Neural progenitor cell (in vitro differentiated cells): ENCODE measurements at regions not wholly inside any gene's neighbourhood (a gene's known extent, or its start where the extent isn't known, plus 50 kb on each side); places are given as distances from the start of the nearest gene placed in this dataset.

Experiments
- DNase-seq: peaks from one replicate; pipeline ENCODE4 v3.0.0-alpha.2; 2016; ENCODE audit warnings: low spot score
- H2AFZ ChIP-seq: fragments of 200-600 bp; sonication (generic); replicated peaks from 2 replicates; pipeline ENCODE4 v1.6.1; 2016; ENCODE audit warnings: antibody characterized with exemption
- H3F3A ChIP-seq: fragments of 200-600 bp; sonication (generic); 2 replicates; pipeline ENCODE4 v1.6.1; 2016; ENCODE audit warnings: antibody characterized with exemption, low read depth
- H3K27ac ChIP-seq: fragments of 200-600 bp; sonication (generic); 2 replicates; pipeline ENCODE4 v1.5.1; 2016; ENCODE audit warnings: mild to moderate bottlenecking
- H3K27me3 ChIP-seq: fragments of 200-600 bp; sonication (generic); 2 replicates; pipeline ENCODE4 v1.6.1; 2016; ENCODE audit warnings: mild to moderate bottlenecking, moderate library complexity
- H3K36me3 ChIP-seq: fragments of 200-600 bp; sonication (generic); 2 replicates; pipeline ENCODE4 v1.5.1; 2016
- H3K4me1 ChIP-seq: fragments of 200-600 bp; sonication (generic); 2 replicates; pipeline ENCODE4 v1.6.1; 2016; ENCODE audit warnings: mixed run types
- H3K4me2 ChIP-seq: fragments of 200-600 bp; sonication (generic); 2 replicates; pipeline ENCODE4 v1.6.1; 2016
- H3K4me3 ChIP-seq: fragments of 200-600 bp; sonication (generic); 2 replicates; pipeline ENCODE4 v1.5.1; 2016
- H3K79me2 ChIP-seq: fragments of 200-600 bp; sonication (generic); 2 replicates; pipeline ENCODE4 v1.6.1; 2016; ENCODE audit warnings: low read depth
- H3K9ac ChIP-seq: fragments of 200-600 bp; sonication (generic); 2 replicates; pipeline ENCODE4 v1.6.1; 2016
- H3K9me3 ChIP-seq: fragments of 200-600 bp; sonication (generic); 2 replicates; pipeline ENCODE4 v1.5.1; 2016; ENCODE audit warnings: low read depth
- H4K20me1 ChIP-seq: fragments of 200-600 bp; sonication (generic); 2 replicates; pipeline ENCODE4 v1.6.1; 2016; ENCODE audit warnings: low read depth
- H3K27ac Mint-ChIP-seq: 3 replicates; pipeline ENCODE4 v1.8.0; 2021; ENCODE audit warnings: mixed read lengths
- H3K27me3 Mint-ChIP-seq: 2 replicates; pipeline ENCODE4 v1.8.0; 2022; ENCODE audit warnings: low read depth, mild to moderate bottlenecking, inconsistent platforms, moderate library complexity, mixed read lengths; ENCODE audit not compliant: insufficient read depth
- H3K36me3 Mint-ChIP-seq: 3 replicates; pipeline ENCODE4 v1.8.0; 2021; ENCODE audit warnings: mixed read lengths
- H3K4me1 Mint-ChIP-seq: 3 replicates; pipeline ENCODE4 v1.8.0; 2021; ENCODE audit warnings: mixed read lengths
- H3K4me3 Mint-ChIP-seq: 3 replicates; pipeline ENCODE4 v1.8.0; 2021; ENCODE audit warnings: mild to moderate bottlenecking, moderate library complexity, mixed read lengths
- H3K9me3 Mint-ChIP-seq: 3 replicates; pipeline ENCODE4 v1.8.0; 2020; ENCODE audit warnings: mixed read lengths
- EZH2 ChIP-seq: fragments of 200-600 bp; sonication (generic); IDR thresholded peaks from 2 replicates; pipeline ENCODE4 v1.6.1; 2017; ENCODE audit warnings: antibody characterized with exemption, mild to moderate bottlenecking, moderate library complexity
- EZH2phosphoT487 ChIP-seq: fragments of 200-600 bp; sonication (generic); IDR thresholded peaks from 2 replicates; pipeline ENCODE4 v1.6.1; 2017; ENCODE audit warnings: antibody characterized with exemption
- TF ChIP-seq, protein P1 (sequence below): fragments of 200-600 bp; sonication (generic); IDR thresholded peaks from 2 replicates; pipeline ENCODE4 v1.5.1; 2017; ENCODE audit warnings: antibody characterized with exemption, mild to moderate bottlenecking

- TF ChIP-seq EZH2 (no peak), EZH2phosphoT487 (no peak)
- TF ChIP-seq, protein P1, sequence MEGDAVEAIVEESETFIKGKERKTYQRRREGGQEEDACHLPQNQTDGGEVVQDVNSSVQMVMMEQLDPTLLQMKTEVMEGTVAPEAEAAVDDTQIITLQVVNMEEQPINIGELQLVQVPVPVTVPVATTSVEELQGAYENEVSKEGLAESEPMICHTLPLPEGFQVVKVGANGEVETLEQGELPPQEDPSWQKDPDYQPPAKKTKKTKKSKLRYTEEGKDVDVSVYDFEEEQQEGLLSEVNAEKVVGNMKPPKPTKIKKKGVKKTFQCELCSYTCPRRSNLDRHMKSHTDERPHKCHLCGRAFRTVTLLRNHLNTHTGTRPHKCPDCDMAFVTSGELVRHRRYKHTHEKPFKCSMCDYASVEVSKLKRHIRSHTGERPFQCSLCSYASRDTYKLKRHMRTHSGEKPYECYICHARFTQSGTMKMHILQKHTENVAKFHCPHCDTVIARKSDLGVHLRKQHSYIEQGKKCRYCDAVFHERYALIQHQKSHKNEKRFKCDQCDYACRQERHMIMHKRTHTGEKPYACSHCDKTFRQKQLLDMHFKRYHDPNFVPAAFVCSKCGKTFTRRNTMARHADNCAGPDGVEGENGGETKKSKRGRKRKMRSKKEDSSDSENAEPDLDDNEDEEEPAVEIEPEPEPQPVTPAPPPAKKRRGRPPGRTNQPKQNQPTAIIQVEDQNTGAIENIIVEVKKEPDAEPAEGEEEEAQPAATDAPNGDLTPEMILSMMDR: no peak
- peaks cover 3% of the 10 kb centered on the region for H3K27me3 Mint-ChIP-seq
- peaks cover 2% of the 10 kb centered on the region for H3K9me3 Mint-ChIP-seq
- Histone ChIP-seq H3K4me1 (no peaks in the 10 kb centered on the region), H3K27me3 (no peaks in the 10 kb centered on the region), H3K4me2 (no peak overlapping the region), H2AFZ (no peak overlapping the region), H3F3A (no peaks in the 10 kb centered on the region), H3K79me2 (no peaks in the 10 kb centered on the region), H3K9me3 (no peaks in the 10 kb centered on the region), H4K20me1 (no peaks in the 10 kb centered on the region), H3K4me3 (no peak overlapping the region), H3K36me3 (no peaks in the 10 kb centered on the region), H3K27ac (no peak overlapping the region), H3K9ac (no peak overlapping the region)
- H3K36me3 Mint-ChIP-seq: peaks cover 5% of the 10 kb centered on the region
- H3K4me1 Mint-ChIP-seq: no peaks in the 10 kb centered on the region
- no peak overlapping the region for H3K4me3 Mint-ChIP-seq
- H3K27ac Mint-ChIP-seq: no peak overlapping the region
- no peak for DNase-seq
Observed at GRCh38 chr3:147002721-147003120, 397.6 kb upstream of the PLSCR5 start.

DNA sequence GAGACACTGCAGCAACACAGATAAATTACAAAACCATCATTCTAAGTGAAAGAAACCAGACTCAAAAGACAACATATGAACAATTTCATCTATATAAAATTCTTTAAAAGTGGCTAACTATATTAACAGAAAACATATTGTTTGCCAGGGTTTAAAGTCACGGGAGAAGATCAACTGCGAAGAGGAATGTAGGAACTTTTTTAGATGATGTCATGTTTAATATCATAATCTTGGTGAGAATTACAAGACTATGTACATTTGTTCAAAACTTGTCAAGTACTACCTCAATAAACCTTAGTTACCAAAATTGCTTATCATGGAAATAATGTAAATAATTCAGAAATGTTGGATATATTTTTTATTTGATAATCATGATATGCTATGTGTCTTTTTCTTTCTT is 395.1 kb upstream of the PLSCR5 start:
- H3K36me3 Mint-ChIP-seq: peaks cover 2% of the 10 kb centered on the region
- H2AFZ ChIP-seq: no peak overlapping the region
- peaks cover 6% of the 10 kb centered on the region for H3K9me3 Mint-ChIP-seq
- no peak overlapping the region for H3K9ac ChIP-seq
- no peak overlapping the region for H3K4me2 ChIP-seq
- H3K9me3 ChIP-seq: no peaks in the 10 kb centered on the region
- H3K27ac ChIP-seq: no peak overlapping the region
- no peak overlapping the region for H3K4me3 Mint-ChIP-seq
- H3K27ac Mint-ChIP-seq: no peak overlapping the region
- no peaks in the 10 kb centered on the region for H3K4me1 ChIP-seq
- H3K4me1 Mint-ChIP-seq: no peaks in the 10 kb centered on the region
- peaks cover 3% of the 10 kb centered on the region for H3K27me3 Mint-ChIP-seq
- no peaks in the 10 kb centered on the region for H3K36me3 ChIP-seq
- H4K20me1 ChIP-seq: no peaks in the 10 kb centered on the region
- H3F3A ChIP-seq: no peaks in the 10 kb centered on the region
- TF ChIP-seq EZH2phosphoT487: no peak
- TF ChIP-seq EZH2: no peak
- TF ChIP-seq, protein P1: no peak
- DNase-seq: no peak
- no peaks in the 10 kb centered on the region for H3K27me3 ChIP-seq
- no peaks in the 10 kb centered on the region for H3K79me2 ChIP-seq
- H3K4me3 ChIP-seq: no peak overlapping the region

- Mint-ChIP-seq H3K4me3 (no peak overlapping the region), H3K9me3 (peaks cover 4% of the 10 kb centered on the region), H3K4me1 (no peaks in the 10 kb centered on the region), H3K27me3 (no peaks in the 10 kb centered on the region), H3K27ac (no peak overlapping the region), H3K36me3 (no peaks in the 10 kb centered on the region)
- H3K4me3 ChIP-seq: no peak overlapping the region
- H3K9ac ChIP-seq: no peak overlapping the region
- H4K20me1 ChIP-seq: no peaks in the 10 kb centered on the region
- no peaks in the 10 kb centered on the region for H3K4me1 ChIP-seq
- H3K4me2 ChIP-seq: no peak overlapping the region
- H3K27me3 ChIP-seq: no peaks in the 10 kb centered on the region
- no peak overlapping the region for H2AFZ ChIP-seq
- DNase-seq: no peak
- no peaks in the 10 kb centered on the region for H3K9me3 ChIP-seq
- no peaks in the 10 kb centered on the region for H3K79me2 ChIP-seq
- no peaks in the 10 kb centered on the region for H3F3A ChIP-seq
- no peak for TF ChIP-seq EZH2
- no peak for TF ChIP-seq EZH2phosphoT487
- TF ChIP-seq, protein P1: no peak
- no peaks in the 10 kb centered on the region for H3K36me3 ChIP-seq
- no peak overlapping the region for H3K27ac ChIP-seq
Observed at GRCh38 chr3:146991907-146992306, 386.8 kb upstream of the PLSCR5 start.

DNA sequence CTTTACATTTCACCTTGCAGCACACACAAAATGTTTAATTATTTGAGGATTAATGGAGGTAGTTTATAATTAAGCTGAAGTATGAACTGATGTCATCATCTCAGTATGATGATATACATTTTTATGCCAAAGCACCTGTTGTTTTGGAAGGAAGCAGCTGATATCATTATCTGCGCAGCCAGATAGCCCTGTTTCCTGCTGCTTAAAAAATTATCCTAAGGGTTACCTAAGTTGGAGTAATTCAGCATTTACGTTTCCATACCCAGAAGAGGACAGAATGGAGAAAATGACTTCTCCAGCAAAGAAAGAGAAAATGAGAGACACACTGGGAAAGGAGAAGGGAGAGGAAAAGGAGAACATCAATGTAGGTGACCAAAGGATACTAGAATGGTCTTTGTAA is 370.3 kb upstream of the PLSCR5 start:
- Histone ChIP-seq H3K27me3 (no peaks in the 10 kb centered on the region), H3K4me2 (no peak overlapping the region), H3K79me2 (no peaks in the 10 kb centered on the region), H2AFZ (no peak overlapping the region), H3K36me3 (no peaks in the 10 kb centered on the region), H4K20me1 (no peaks in the 10 kb centered on the region), H3K9ac (no peak overlapping the region), H3K4me3 (no peak overlapping the region), H3F3A (no peaks in the 10 kb centered on the region), H3K9me3 (no peaks in the 10 kb centered on the region), H3K4me1 (no peaks in the 10 kb centered on the region), H3K27ac (no peak overlapping the region)
- TF ChIP-seq EZH2phosphoT487 (no peak), EZH2 (no peak)
- TF ChIP-seq, protein P1: no peak
- no peaks in the 10 kb centered on the region for H3K9me3 Mint-ChIP-seq
- no peaks in the 10 kb centered on the region for H3K36me3 Mint-ChIP-seq
- H3K27ac Mint-ChIP-seq: no peak overlapping the region
- no peaks in the 10 kb centered on the region for H3K27me3 Mint-ChIP-seq
- DNase-seq: no peak
- no peak overlapping the region for H3K4me3 Mint-ChIP-seq
- no peaks in the 10 kb centered on the region for H3K4me1 Mint-ChIP-seq
